ENCODE measurements at regions not wholly inside any gene's neighbourhood (a gene's known extent, or its start where the extent isn't known, plus 50 kb on each side); places are given as distances from the start of the nearest gene placed in this dataset.
"Not testable (repeated sequence)": the region's sequence is repeated elsewhere in the genome, so short reads cannot be mapped to it uniquely, and the experiment has no call there.

DNA sequence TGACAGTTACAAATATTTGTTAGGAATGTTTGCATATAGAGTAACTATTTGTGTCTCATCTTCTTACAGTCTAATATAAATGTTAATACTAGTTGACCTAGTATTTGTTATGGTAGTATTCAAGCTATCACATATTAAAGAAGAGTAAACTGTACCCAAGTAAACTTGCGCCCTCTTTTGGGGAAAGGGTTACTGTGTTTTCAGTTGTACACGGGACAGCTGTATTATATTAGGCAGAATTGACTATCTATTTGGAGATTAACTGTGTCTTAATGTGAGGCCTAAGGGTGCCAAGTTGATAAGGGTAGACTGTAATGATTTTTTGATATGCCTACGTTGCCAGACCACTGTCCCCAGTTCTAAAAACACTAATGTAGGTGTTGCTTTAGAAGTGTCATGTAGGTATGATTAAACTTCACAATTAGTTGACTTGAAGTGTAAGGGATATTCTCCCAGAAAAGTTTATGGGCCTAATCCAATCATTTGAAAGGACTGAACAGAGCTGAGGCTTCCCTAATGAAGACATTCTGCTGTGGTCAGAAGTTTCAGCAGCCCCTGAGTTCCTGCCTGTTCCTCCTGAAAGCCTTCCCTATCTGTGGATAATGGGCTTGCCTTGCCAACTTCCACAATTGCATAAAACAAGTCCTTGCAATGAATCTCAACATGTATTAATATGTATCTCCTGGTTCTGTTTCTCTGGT is 172.8 kb upstream of the CXCL13 start:
- DNase-seq (ENCODE audit: low spot score), result no peak
- intact Hi-C loops (cut with DNase I), result loop anchor here (2.0 to 10.0 kb wide), 2 partner anchors 48 to 198 kb away; no protein-coding TSS in a partner anchor

DNA sequence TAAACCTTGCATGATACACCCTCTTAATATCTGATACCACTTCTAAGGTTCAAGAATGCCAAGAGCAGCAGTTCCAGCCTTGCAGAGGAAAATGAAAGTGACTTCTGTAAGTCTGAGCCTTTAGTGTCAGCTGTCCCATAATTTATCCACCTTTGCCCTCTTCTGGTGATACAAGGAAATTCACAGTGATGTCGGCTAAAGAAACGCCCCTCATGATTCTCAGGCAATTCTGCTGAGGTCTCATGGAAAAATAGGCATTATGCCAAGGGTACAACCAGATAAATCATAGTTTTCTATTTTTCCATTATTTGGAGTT is 172.2 kb upstream of the CXCL13 start:
- DNase-seq (ENCODE audit: low spot score), result no peak
- intact Hi-C loops (cut with DNase I), result loop anchor here (2.0 to 10.0 kb wide), 2 partner anchors 49 to 199 kb away; no protein-coding TSS in a partner anchor

DNA sequence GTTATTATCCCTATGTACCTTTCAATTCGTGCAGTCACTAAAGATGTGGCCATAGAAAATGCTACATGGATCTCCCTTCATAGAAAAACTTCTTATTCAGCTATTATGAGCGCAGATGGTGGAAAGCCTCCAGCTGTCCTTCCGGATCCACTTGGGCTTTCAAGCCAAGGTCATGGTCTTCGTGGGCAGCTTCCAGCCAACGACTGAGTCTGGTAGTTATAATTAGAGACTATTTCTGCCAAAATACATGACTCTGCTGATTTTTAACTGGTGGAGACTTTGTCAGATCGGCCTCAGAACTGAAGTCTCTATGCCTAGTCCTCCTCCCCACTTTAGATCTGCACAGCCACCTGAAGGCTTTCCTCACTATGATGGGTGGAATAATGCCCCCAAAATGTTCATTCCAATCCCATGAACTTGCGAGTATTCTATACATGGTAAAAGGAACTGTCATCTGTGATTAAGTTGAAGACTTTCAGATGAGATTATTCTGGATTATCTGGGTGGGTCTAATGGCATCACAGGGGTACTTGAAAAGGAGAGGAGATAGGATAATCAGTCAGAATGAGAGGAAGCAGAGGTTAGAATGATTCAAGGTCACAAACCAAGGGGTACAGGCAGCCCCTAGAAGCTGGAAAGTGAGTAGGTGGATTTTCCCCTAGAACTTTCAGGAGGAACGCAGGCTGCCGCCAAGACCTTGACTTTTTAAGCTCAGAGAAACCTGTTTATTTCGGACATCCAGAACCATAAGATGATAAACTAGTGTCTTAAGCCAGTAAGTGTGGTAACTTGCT is 171.1 kb upstream of the CXCL13 start:
- no peak for DNase-seq (ENCODE audit: low spot score)
- intact Hi-C loops (cut with DNase I), result loop anchor here (10.0 kb wide), 1 partner anchor 200 kb away; no protein-coding TSS in a partner anchor

DNA sequence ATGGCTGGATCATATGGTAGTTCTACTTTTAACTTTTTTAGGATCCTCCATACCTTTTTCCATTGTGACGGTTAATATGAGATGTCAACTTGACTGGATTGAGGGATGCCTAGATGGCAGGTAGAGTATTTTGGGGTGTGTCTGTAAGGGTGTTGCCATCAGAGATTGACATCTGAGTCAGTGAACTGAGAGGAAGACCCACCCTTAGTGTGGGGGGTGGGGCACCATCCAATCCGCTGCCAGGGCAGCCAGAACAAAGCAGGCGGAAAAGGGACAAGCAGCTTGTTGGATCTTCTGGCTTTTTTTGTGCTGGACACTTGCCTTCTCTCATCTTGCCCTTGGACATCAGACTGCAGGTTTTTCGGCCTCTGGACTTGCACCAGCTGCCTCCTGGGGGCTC is 168.5 kb upstream of the CXCL13 start:
- intact Hi-C loops (cut with DNase I), result loop anchor here (10.0 kb wide), 1 partner anchor 202 kb away; no protein-coding TSS in a partner anchor

DNA sequence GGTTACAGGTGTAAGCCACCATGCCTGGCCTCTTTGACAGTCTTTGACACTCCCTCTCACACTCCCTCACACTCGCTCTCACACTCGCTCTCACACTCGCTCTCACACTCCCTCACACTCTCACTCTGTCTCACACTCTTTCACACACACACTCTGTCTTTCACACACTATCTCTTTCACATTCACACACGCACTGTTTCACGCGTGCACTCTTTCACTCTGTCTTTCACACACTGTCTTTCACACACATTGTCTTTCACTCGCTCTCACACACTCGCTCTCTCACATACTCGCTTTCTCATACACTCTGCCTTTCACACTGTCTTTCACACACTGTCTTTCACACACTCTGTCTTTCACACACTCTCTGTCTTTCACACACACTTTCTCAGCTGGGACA is 167.1 kb upstream of the CXCL13 start:
- intact Hi-C loops (cut with DNase I), result loop anchor here (10.0 kb wide), 1 partner anchor 204 kb away; no protein-coding TSS in a partner anchor
- no peak for DNase-seq (ENCODE audit: low spot score)

More for the DNA sequence above, 168.5 kb upstream of the CXCL13 start:
- no peak for DNase-seq (ENCODE audit: low spot score)

DNA sequence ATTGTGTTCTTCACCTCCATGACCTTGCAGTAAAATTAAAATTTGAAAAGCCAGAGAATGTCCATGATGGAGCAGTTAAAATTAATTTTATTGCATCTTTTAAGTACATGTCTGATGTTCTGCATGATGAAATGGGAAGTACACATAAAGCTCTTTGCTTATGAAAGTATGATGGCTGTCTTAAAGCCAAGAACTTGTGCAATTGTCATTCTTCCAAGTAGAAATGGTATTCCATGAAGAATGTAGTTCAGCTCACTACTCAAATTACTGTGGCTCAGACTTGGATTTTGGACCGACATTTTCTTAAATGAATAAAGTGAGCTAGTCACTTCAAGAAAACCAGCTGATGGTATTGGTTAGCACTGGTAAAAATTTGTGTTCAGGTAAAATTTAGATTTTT is 161.7 kb upstream of the CXCL13 start:
- DNase-seq (ENCODE audit: low spot score), result no peak
- intact Hi-C loops (cut with DNase I), result no loop called here

DNA sequence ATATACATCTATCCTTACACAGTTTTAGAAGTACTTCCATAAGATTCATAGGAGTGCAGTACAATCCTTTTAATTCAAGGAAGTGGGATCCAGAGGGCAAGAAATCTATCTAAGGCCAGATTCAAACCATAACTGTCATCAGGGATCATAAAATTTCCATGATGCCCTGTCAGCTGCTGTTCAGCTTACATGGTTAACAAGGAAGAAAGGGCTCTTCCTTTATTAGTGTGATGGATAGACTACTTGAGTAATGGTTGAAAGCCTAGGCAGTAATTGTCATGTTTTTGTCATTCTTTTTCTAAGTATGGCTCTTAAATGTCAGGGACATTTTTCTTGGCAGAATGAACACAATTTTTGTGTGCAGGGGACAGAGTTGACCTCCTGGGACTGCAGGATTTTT is 159.8 kb upstream of the CXCL13 start:
- DNase-seq (ENCODE audit: low spot score), result no peak
- intact Hi-C loops (cut with DNase I), result no loop called here

DNA sequence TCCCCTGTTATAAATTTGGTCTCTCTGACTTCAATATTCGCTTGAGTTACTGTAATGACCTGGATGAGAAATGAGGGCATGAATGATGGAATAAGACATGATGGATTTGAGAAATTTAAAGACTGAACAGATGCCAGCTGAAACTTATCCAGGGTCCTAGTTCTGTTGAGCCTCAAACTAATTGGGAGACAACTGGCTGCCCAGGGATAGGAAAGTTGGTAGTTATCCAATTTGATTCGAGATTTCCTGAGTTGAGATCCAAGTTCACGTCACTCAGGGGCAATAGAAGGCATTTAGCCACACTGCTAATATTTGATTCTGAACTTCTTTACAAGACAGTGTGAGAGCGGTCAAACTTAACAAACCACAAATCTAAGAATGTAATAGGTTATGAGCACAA is 159.0 kb upstream of the CXCL13 start:
- no peak for DNase-seq (ENCODE audit: low spot score)
- intact Hi-C loops (cut with DNase I), result no loop called here

DNA sequence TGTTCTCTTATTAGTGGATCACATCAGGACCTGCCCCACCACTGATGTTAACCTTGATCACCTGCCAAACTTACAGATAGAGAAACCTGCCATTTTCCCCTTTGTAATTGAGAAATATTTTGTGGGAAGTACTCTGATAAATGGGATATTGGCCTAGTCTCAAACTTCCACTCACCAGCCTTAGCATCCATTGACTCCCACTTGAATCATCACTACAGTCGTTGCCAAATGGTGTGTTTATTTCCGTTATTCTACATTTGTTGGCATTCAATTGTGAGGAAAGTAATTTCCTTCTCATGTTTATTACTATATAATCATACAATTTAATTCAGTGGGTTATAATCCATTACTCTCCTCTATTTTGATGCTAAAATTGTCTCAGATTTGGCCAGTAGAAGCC is 156.4 kb upstream of the CXCL13 start:
- intact Hi-C loops (cut with DNase I), result no loop called here
- DNase-seq (ENCODE audit: low spot score), result no peak

DNA sequence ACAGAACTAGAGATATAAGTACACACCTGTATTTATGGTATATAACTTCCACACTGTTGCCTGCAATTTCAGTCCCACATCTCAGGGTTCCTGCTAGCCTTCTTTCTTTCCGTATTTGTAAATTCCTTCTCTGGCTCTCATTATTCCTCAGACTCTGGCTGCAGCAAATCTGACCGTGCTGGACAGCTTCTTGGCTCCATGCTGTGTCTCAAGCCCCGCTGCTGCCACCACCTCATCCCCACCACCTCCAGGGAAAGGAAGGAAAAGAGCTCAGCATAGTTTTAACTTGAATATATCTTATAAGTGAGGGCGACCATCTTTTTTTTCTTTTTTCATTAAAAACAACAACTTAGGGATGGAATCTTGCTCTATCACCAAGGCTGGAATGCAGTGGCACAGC is 155.6 kb upstream of the CXCL13 start:
- DNase-seq (ENCODE audit: low spot score), result no peak
- intact Hi-C loops (cut with DNase I), result no loop called here

DNA sequence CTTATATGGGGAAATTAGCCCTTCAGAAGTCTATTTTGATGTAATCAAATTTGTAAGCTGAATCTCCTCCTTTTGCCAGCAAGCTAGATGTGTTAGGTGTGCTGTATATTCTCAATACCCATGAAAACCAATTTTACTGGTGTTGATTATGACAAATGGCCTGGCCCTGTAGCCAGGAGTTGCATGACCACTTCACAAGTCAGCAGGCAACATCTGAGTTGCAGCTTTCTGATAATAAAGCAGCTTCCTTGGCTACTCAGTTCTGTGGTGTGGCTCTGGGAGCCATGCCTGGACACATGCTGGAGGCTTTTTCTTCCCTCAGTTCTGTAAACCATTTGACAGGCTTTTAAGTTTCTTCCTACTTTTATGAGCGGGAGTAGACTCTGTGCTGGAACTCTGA is 154.1 kb upstream of the CXCL13 start:
- DNase-seq (ENCODE audit: low spot score), result no peak
- intact Hi-C loops (cut with DNase I), result no loop called here

DNA sequence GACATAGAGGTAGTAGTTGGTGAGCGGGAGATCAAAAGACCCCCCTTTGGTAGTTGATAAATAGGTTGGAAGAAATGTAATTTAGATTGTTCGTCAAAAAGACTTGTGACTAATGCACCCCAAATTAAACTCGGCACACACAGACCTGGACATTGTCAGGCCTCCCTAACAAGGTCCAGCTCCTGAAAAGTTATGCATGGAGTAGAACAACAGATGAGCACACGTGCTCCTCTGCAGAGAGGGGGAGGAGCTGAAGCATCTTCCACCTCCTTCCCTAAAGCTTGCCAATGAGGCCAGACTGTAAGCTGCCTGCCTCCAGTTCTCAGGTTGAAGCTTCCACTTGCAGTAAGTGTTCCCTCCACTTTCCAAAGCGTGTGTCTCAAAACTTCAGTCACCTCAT is 153.5 kb upstream of the CXCL13 start:
- intact Hi-C loops (cut with DNase I); DNase-seq (ENCODE audit: low spot score): not testable (repeated sequence)

DNA sequence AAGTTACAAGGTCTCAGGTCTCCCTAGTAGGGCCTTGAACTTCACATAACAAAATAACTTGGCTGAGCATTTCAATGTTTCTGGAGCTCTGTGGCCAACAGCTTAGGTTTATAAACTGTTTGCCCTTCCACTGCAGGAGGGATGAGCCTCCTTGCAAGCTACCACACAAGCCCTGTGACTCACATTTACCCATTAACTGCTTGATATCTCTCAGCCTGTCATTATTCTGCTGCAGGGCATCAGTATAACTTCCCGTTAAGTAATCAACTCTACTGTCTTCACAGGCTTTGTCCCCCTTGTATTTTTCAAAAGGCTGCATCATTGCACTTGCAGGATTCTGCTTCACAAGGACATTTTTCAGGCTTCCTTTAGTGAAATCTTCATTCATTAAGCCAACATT is 151.7 kb upstream of the CXCL13 start:
- intact Hi-C loops (cut with DNase I), result no loop called here
- DNase-seq (ENCODE audit: low spot score), result no peak

DNA sequence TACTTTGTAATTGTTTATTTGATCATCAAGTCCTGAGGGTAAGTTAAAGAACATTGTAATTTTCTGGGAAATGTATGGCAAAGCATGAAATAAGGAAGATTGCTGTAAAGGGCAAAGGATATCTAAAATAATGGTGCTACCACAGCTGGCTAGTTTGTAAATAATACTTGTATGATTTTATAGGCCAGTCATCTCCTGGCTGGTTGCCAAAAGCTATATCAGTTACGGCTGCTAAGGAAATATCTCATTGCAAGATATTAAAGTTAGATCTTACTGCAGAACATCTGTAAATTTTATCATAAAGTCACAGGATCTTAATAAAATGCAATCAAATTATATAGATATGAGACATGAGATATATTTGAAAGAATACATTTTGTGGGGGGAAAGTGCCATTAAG is 150.8 kb upstream of the CXCL13 start:
- intact Hi-C loops (cut with DNase I), result no loop called here
- DNase-seq (ENCODE audit: low spot score), result no peak

DNA sequence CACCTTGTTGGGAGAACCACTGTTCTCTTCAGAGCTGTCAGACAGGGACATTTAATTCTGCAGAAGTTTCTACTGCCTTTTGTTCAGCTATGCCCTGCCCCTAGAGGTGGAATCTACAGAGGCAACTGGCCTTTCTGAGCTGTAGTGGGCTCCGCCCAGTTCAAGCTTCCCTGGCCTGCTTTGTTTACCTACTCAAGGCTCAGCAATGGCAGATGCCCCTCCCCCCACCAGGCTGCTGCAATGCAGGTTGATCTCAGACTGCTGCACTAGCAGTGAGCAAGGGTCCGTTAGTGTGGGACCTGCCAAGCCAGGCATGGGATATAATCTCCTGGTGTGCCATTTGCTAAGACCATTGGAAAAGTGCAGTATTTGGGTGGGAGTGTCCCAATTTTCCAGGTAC is 141.5 kb upstream of the CXCL13 start:
- intact Hi-C loops (cut with DNase I), result not testable (repeated sequence)

DNA sequence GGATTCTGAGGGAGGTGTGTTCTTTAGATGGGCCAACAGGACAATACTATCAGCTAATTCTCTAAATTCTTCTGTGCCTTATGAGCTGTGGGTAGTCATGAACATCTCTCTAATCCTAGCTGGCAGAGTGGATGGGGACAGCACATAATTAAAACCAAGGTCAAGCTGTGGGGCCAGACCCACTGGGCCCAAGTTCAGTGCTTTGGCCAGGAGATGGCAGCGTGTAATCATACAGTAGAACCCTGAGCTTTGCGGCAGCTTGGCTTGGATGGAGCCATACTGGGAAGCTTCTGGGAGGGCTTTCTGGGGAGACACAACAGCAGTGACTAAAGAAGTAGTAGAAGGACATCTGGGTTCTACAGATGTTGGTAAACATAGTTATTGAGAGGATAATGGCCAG is 140.3 kb upstream of the CXCL13 start:
- DNase-seq (ENCODE audit: low spot score), result no peak
- intact Hi-C loops (cut with DNase I), result no loop called here

More for the DNA sequence above, 141.5 kb upstream of the CXCL13 start:
- DNase-seq (ENCODE audit: low spot score), result not testable (repeated sequence)

DNA sequence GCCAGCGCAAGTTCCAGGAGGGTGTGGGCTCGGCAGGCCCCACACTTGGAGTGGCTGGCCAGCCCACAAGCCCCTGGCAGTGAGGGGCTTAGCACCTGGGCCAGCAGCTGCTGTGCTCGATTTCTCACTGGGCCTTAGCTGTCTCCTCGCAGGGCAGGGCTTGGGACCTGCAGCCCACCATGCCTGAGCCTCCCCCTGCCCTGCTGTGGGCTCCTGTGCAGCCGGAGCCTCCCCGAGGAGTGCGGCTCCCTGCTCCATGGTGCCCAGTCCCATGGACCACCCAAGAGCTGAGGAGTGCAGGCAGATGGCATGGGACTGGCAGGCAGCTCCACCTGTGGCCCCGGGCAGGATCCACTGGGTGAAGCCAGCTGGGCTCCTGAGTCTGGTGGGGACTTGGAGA is 139.2 kb upstream of the CXCL13 start:
- intact Hi-C loops (cut with DNase I), result no loop called here
- no peak for DNase-seq (ENCODE audit: low spot score)

DNA sequence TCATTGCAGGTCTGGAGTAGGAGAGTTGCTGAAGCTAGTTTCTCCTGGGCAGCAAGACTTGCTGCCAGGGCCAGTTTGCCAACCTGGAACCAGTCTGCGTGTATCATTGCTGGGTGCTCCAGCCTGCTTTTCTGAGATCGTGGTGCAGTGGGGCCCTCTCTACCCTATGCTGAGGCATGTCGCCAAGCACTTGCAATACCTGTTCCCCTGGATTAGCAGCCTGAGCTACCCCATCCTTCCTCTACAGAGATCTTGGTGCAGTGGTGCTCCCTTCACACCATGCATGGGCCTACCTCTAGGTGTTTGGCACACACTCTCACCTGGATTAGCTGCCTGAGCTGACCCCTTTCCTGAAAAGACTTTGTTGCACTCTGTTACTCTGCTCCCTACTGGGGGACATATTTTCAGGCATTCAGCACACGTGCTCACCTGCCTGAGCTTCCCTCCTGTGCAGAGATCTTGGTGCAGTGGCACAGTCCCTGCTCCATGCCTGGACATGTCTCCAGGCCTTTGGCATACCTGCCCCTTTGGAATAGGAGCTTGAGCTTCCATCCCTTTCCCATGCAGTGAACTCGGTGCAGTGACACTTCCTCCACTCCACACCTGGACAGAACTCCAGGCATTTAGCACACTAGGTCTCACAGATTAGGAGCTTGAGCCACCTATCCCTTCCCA is 133.7 kb upstream of the CXCL13 start:
- intact Hi-C loops (cut with DNase I), result loop anchor here (10.0 kb wide), 1 partner anchor 357 kb away; no protein-coding TSS in a partner anchor
- no peak for DNase-seq (ENCODE audit: low spot score)

DNA sequence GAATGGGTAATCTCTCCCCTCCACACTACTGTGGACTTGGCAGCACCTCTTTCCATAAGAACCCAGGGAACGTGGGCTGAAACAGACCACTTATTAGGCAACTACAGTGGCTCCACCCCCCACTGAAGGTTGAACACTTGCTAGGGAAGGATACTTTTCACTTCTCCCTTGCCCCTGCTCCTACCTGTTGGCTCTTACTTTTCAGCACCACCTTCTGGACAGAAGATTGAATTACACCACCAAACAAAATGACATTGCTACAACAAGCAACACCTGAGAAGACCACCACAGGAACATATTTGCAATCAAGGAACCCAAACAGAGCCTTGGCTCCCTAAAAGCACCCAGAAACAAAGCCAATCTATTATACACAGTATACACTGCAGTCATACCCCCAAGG is 132.1 kb upstream of the CXCL13 start:
- DNase-seq (ENCODE audit: low spot score), result no peak
- intact Hi-C loops (cut with DNase I), result loop anchor here (10.0 kb wide), 1 partner anchor 359 kb away; no protein-coding TSS in a partner anchor

DNA sequence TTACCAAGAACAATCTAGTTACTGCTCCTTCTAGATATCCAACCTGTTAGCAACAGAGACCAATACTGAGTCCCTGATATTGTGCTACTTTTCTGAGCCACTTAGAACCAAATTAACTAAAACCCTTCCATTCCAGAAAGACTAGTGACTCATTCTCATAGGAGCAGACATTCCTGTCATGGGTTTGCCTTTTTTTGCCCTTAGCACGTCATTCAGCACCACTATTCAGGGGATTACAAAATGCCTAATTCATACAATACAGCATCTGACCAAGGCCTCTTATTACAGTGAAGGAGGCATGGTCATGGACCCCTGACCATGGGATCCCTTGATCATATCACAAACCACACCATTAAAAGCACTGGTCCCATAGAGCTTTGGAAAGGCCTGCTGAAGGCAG is 123.8 kb upstream of the CXCL13 start:
- no peak for DNase-seq (ENCODE audit: low spot score)
- intact Hi-C loops (cut with DNase I), result no loop called here
